G401.6 (cell line): ENCODE measurements at regions not wholly inside any gene's neighbourhood (a gene's known extent, or its start where the extent isn't known, plus 50 kb on each side); places are given as distances from the start of the nearest gene placed in this dataset.
"Not testable (repeated sequence)": the region's sequence is repeated elsewhere in the genome, so short reads cannot be mapped to it uniquely, and the experiment has no call there.

ENCODE experiments used
- FAIRE-seq: peaks from 2 replicates; lab custom pipeline; 2012; peaks lifted over from hg19 to GRCh38; lab: Jason Lieb, UNC

DNA sequence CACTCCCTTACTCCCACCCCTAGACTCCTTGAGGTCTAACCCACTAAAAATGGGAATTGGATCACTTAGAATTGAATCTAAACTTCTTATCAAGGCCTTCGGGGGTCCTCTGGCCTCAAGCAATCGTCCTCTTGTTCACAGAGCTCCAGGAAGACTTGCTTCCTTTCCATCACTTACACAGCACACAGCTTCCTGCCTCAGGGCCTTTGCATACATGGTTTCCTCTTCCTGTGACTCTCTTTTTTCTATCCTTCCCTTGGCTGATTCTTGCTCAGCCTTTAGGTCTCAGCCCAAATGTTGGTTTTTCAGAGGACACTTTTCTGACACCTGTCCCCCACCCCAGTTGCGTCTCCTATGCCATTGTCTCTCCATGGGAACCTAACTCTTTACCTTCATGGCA is 50.0 kb upstream of the ALDH1B1 start:
- FAIRE-seq, result no peak

DNA sequence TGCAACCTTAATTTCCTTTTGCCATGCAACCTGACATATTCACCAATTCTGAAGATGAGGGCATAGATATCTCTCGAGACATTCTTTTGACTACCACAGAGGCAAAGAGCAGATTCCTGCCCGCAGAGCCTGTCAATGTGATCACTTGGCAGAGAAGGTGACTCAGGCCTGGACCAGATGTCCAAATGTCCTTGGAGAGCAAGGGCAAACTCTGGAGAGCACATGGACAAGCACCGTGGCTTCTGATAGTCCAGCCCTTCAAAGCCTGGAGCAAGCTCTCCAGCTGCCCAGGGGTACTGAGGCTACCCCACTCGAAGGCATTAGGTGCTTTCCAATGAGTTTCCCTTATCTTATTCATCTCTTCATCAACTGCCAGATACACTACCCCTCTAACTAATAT is 50.4 kb upstream of the ALDH1B1 start:
- FAIRE-seq, result no peak

DNA sequence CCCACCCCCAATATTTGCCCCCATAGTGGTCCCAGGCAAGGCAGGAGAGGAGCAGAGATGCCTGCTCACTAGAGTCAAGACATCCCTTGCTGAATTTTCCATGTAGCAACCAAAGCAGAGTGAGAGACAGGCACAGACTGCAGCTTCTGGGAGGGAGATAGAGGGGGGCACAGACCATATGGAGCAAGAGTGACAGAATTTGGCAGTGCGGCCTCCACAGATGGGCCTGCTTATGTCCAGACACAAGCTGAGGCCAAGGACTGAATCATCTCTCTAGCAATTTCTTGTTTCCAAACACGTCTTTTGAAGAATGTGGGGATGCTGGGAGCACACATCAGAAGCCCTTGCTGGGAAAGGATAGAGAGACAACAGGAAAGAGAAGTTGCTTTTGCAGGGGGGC is 53.0 kb upstream of the ALDH1B1 start:
- FAIRE-seq, result no peak

DNA sequence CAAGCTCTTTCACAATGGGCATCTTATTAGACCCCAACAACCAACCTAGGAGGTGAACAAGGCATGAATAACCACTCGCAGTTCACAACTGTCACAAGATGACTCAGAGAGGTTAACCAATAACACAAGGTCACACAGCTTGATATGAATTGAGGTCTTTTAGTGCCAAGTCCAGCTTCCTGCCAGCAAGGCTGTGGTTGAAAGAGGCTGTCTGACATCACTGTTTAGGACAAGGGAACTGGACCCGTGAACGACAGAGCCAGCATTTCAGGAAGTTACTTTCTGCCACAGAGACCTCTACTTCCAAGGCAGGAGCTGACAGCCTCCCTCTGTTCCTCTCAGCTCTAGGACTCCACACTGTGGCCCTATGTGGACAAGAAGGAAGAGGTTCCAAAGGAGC is 53.4 kb upstream of the ALDH1B1 start:
- no peak for FAIRE-seq

DNA sequence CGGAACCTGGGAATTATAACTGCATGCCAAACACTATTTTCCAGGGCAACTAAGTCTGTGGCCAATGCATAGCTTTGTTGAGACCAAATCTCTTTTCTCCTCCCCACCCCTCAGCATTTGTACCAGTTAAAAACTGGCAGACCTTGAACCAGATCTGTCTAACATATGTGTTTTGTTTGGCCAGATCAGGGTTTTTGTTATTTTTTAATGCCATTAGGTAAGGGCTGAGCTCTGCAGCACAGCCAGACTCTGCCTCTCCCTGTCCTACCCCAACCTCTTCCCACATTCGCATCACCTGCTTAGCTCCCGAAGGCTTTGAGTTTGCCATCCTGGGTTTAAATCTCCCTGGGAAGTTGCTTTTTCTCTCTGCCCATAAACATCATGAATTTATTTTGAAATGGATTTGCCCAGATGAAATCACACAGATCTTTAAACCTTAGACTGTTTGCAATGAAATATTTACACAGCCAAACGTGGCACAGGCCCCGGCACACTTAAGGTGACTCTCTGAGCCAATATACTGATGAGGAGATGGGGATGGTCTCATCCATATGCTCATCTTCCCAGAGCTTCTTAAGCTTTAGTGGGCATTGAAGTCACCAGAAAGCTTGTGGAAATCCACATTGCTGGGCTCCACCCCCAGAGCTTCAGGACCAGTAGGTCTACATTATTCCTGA is 54.0 kb upstream of the ALDH1B1 start:
- FAIRE-seq, result no peak

DNA sequence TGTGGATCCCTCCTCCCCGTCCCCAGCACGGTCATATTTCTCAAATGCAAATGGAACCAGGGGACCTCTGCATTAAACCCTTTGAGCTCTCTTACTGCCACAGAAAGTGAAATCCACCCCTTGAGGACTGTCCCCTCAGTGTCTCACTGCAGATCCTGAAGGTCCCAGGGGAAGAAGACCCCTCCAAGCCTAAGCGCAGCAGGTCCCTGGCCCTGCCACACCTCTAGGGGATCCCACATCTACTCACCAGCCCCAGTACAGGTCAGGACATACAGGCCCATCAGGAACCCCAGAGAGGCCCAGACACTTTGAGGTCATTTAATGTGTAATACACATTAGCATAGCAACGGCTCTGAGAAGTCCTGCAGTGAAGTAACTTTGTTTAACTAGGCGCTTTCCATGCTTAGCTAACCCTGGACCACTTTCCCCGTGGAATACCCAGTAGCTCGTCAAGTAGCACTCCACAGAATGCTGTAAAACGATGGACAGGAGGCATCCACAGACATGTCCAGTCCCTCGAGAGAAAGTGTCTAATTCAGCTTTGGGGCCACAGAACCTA is 54.7 kb upstream of the ALDH1B1 start:
- FAIRE-seq, result no peak

DNA sequence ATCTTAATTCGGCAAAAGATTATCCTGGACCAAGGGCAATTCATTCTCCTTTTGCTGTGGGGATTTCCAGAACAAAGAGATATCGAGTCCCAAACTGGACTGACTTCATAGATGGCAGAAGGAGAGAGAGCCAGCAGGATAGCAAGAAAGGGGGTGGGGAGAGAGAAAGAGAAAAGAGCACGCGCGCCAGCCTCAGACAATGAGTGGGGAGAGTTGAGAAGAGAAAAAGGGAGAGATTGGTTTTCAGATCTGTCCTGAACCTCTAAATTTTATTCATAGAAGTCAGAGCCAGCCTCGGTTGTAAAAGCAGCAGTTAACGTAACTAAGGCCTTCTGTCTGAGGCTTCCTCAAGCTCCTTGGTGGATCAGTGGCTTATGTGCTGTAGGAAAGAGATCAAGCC is 55.3 kb upstream of the ALDH1B1 start:
- no peak for FAIRE-seq

DNA sequence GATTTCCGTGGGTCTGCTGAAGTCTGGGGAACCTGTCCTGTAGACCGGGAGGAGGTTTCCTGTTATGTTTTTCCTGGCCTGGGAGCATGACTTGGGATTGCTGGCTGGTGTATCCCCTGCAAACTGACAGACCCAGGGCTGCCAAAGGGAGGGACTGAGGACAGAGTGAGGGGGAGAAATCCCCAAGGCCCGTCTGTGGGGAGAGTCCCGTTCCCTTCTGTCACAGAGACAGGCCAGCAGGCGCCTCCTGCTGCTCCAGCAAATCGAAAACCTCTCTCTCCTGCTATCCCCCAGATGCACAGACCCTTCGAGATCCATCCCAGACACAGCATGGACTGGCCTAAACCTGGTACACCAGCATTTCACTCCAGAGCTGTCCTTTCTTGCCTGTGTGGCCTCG is 56.2 kb upstream of the ALDH1B1 start:
- no peak for FAIRE-seq

DNA sequence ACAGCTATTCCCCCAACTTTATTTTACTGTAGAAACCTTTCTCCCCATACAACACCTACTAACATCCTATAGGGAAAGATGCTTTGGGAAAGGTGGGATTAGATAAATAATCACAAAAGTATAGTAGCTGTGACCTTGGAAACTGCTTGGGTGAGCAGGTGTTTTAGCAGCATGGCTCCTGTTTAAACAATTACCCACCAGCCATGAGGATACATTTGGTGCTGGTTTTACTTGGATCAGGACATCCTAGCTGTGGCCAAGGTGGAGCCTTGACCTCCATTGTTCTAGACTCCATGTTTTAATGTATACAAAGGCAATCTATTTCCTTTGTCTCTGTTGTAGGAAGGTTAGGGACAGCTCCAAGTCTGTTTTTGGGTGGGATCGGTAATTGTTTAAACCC is 56.8 kb upstream of the ALDH1B1 start:
- FAIRE-seq, result no peak

DNA sequence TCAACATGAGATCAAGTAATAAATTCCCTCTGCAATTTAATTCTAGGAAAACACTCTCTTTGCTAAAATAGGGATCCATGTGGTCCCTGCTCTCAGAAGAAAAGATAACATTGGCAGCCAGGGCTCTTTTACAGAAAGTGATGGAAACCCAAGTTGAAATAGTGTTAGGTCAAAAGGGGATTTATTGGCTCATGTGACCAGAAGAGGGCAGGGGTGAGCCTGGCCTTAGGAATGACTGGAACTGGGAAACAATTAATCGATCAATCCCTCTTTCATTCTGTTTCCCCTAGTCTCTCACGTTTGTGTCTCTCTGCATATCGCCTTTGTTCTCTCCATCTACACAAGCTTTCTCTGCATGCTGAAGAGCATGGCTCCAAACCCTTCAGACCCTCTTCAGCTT is 58.3 kb upstream of the ALDH1B1 start:
- FAIRE-seq, result no peak

DNA sequence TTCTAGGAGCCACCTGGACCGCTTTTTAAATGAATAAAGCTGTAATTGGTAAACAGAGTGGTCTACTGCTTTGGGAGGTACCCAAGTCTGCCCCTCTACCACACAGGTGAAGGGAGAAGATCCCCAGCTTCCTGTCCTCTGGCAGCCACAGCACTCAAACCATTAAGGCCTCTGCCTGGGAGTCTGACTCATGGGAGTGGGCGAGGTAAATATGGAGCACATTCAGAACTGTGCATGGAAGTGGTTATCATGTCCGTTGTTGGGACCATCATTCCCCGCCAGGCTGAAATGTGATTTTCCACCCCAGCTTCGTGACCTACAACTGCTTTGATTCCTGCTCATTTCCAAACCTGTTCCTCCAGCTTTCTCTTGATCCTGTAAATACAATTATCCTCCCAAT is 59.5 kb upstream of the ALDH1B1 start:
- FAIRE-seq, result no peak

DNA sequence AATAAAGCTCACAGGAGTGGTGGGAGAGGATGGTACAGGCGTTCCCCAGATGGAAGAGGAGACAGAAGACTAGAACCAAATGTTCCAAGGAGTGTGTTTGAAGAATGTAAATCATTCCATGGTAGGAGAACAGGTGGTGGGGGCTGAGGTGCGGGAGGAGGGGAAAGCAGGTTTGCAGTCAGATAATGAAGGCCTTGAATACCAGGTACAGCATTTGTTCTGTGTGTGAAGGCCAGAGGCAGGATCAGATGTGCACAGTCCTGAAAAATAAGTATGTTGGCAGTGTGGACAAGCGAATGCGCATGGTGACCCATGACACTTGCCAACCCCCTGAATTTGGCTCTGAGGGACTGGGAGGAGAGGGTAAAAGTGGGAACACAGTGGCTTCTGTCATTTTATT is 59.9 kb upstream of the ALDH1B1 start:
- FAIRE-seq, result no peak

DNA sequence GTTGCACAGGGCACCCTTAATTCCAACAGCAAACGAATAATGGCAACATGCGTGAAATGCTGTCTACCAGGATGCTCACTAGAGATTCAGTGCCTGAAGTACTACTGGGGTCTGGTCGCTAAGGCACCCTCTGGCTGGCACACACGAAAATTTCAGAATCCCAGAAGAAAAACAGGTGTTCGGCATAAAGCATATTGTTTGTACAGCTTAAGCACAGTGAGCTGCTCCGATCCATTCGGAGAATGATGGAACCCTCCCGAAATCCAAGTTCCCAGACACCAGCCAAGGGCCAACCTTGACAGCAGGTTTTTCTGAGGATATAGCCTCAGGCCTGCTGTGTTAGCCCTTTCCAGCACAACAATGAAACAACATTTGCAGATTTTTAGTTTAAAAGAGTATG is 61.4 kb upstream of the ALDH1B1 start:
- no peak for FAIRE-seq

DNA sequence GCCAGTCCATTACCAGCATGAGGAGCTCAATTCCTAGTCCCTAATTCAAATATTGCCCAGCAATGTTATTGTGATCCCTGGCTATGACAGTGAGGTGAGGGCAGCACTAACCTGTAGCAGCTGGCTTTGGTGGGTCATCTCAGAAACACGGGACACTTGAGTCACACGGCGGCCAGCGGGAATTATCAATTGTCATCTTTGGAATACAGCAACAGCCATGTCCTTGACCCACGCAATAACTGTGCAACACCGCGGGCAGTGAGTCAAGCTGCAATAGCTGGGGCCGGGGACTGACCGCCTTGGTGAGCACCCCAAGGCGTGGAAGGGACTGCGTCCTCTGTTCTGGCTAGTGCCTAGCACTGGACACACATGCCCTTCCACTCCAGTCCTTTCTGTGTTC is 62.5 kb upstream of the ALDH1B1 start:
- FAIRE-seq, result no peak

DNA sequence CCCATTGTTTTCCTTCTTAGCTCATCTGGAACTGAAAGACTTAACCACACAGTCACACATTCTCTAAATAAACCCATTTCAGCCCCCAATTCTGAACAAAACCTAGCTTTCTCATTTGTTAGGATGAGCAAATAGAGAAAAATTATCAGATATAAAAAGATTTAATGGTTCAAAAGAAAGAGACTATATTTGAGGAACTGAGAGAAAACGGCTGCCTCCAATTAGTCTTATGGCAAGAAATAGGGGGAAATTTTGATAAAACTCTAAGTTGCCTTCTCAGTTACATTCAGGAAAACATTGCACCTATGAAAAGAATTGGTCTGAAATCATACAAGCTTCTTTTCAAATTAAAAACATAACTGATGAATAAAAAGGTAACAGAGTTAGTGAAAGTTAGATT is 63.7 kb upstream of the ALDH1B1 start:
- FAIRE-seq, result no peak

DNA sequence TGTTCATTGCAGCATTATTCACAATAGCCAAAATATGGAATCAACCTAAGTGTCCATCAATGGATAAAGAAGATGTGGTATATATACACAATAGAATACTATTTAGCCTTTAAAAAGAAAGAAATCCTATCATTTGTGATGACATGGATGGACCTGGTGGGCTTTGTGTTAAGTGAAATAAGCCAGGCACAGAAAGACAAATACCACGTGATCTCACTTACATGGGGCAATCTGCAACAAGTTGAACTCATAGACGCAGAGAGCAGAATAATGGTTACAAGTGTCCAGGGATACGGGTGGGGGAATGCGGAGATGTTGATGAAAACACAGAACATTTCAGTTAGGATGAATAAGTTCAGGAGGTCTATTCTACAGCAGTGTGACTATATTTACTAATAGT is 66.4 kb upstream of the ALDH1B1 start:
- FAIRE-seq, result no peak

DNA sequence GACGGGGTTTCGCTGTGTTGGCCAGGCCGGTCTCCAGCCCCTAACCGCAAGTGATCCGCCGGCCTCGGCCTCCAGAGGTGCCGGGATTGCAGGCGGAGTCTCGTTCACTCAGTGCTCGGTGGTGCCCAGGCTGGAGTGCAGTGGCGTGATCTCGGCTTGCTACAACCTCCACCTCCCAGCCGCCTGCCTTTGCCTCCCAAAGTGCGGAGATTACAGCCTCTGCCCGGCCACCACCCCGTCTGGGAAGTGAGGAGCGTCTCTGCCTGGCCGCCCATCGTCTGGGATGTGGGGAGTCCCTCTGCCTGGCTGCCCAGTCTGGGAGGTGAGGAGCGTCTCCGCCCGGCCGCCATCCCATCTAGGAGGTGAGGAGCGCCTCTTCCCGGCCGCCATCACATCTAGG is 68.3 kb upstream of the ALDH1B1 start:
- FAIRE-seq, result not testable (repeated sequence)

DNA sequence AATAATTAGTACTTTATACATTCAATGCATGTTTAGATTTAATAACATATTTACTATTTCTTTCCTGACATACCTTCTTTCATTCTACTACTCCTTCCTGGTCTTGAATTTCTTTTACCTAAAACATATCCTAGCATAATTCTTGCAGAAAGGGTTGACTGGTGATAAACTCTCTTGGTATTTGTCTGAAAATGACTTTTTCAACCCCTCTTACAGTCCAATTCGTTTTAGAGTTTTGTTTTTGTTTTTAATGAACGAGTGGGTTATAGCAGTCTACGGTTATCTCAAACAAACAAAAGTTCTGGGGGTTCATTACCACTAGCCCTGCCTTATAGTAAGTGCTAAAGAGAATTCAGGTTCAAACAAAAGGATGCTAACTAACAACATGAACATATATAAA is 69.6 kb upstream of the ALDH1B1 start:
- FAIRE-seq, result no peak

DNA sequence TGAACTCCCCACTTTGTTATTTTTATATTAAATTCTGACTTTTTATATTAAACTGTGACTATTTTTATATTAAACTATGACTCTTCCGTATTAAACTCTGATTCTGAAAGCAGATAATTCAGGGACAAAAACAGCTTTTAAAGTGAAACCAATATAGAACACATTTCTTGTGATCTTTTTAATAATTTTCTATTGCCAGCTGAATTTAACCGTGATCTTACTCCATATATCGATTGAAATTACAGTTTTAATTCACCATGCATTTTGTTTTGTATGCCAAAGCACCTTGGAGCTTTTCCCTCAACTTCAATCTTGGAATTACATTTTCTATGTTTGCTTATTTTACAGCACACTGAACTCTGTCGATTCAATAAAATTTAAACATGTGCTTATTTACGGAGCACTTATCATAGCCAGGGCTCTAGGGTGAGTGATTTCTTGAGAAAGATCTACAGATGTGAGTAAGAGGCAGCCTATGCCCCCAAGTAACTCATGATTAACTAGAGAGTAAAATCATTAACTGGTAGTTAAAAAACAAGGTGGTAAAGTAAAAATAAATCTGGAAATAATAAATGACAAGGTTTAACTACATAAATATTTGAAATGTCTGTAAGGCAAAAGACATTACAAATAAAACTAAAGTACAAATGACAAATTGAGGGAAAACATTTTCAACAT is 72.9 kb upstream of the ALDH1B1 start:
- no peak for FAIRE-seq

DNA sequence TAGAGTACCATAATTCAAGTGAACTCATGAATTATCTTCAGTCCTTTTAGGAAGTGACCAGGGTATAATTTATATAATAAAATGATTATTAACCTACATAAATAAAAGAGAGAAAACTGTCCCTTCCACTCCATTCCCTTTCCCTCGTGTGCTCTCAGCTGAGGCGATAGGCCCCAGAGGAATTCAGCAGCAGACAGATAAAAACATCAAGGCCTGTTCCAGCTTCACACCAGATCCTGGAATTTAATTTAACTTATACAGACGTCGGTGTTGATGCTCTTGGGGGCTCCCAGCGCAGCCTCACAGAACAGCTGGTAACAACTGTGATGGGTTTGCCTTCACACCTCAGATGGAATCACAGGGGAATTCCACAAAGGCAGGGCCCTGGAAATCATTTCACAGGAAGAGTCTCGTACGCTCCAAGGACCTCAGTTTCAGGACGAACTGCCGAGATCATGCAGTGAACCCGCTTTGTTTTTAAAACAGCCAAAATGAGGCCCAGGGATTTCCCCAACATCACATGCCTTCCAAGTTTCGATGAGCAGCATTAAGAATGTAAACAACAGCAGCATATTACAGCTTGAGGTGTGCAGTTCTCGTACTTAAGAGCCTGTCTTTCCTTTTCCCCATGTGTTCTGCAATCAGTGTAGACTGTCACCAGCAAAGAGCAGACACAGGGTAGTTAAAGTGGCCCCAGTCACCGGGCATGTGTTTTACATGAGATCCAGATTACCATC is 73.6 kb upstream of the ALDH1B1 start:
- no peak for FAIRE-seq

DNA sequence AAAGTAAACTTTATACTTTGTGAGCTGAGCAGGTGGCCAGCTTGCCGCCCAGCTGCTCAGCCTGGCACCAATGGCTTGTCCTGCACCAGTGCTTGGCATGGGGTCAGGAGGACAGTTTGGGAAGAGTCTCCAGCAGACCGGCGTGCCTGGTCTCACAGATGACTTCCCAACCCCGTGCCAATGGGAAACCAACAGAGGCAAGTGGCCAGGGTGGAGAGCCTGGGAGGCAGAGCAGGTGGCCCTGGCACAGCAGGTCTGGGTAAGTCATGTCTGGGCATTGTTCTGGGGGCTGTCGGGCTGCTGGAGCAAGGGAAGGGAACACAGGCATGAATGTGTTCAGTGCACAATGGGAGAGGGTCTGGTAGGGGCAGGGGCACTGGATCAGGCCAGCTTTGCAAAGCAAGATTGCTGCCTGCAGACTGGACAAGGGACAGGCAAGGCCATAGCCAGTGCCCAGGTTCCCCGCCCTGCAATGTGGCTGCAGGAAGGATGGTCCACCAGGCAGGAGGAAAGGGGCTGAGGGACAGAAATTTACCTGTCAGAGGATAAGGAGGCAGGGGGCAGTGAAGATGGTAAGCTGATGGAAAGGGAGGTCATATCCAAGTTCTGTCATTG is 76.2 kb upstream of the ALDH1B1 start:
- no peak for FAIRE-seq

DNA sequence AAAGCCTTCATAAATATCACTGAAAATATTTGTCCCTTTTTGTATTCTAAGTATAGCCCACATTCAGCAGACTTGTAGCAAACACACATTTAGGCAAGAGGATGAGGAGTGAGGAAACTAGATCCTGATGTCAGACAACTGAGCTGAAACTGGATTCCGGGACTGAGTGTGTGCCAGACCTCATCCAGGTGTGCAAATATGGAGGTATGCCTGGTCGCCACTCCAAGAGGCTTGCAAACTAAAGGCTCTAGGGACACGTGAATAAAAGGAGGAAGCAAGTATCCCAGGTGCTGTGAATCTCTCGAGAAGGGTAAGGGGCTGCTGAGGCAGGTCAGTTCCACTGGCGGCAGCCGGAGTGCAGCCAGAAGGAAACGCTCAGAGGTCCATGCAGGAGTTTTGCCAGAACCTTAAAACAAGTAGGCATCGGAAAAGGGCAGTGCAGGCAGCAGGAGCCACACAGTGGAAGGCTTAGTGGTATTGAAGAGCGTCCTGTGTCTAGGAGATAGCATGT is 77.4 kb upstream of the ALDH1B1 start:
- no peak for FAIRE-seq

DNA sequence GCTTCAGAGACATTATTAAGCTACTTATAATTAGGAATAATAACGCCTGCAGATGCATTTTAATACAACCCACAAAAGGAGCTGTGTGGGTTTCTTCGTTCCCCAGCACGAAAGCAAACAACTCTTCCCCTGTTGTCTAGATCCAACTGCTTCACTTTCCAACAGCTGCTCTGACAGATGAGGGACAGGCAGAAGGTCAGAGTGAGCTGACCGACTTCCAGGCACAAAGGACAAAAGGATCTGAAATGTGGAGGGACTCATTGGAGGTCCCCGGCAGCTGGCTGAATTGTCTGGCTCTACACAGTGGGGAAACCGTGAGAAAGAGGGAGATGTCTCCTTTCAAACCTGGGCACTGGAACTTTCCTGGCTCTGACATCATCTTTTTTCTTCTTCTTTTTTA is 79.1 kb upstream of the ALDH1B1 start:
- FAIRE-seq, result no peak
